ENCODE measurements at regions not wholly inside any gene's neighbourhood (a gene's known extent, or its start where the extent isn't known, plus 50 kb on each side); places are given as distances from the start of the nearest gene placed in this dataset.
A peak's percentile ranks its signal among the peaks of the same experiment; 100 is the strongest.

DNA sequence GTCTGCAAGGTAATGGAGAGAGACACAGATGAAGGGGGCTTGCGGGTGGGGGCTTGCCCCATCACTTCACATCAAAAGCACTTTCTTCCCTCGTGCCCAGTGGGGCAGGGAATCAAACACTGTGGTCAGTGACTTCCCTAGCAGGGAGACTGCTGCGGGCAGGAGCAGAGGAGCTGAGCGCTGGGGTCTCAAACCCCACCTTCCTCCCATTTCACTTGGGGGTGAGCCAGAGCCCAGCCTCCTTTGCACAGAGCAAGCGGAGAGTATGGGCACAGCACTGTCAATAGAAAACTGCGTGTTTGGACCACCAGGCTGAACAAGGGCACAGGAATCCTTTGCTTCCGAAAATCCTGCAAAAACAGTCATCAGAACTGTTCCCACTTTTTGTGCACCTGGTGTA lies 355.8 kb upstream of the MKI67 start:
- no peaks in the 10 kb centered on the region for H3K27me3 Mint-ChIP-seq (ENCODE audit: low read depth)
- H3K36me3 Mint-ChIP-seq (ENCODE audit: insufficient read depth), result no peaks in the 10 kb centered on the region
- no peak for ATAC-seq
- no peak for DNase-seq
- H3K9me3 Mint-ChIP-seq, result no peaks in the 10 kb centered on the region
- H3K4me3 Mint-ChIP-seq, result no peak overlapping the region
- H3K4me1 Mint-ChIP-seq (ENCODE audit: low read depth), result no peaks in the 10 kb centered on the region

DNA sequence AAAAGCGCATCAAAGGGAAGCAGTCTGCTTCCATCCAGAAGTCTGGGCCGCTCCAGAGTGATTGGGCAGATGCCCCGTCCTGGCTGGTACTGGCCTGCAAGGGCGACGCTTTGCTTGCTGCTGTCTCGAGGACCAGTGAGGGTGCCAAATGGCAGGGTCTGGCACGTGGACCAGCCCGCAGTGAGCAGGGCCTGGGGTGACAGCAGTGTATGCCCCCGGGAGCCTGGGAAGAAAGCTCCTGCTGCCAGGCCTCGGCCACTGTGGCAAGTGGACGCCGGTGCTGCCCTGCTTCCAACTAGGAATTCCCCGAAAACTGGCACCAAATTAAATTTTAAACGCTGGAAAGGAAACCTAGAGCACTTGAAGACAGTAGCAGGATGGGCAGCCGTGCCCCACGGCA lies 357.0 kb upstream of the MKI67 start:
- ATAC-seq (no peak), DNase-seq (no peak)
- Mint-ChIP-seq H3K9me3 (no peaks in the 10 kb centered on the region), H3K4me1 (ENCODE audit: low read depth) (no peaks in the 10 kb centered on the region), H3K4me3 (no peak overlapping the region), H3K36me3 (ENCODE audit: insufficient read depth) (no peaks in the 10 kb centered on the region), H3K27me3 (ENCODE audit: low read depth) (no peaks in the 10 kb centered on the region)

DNA sequence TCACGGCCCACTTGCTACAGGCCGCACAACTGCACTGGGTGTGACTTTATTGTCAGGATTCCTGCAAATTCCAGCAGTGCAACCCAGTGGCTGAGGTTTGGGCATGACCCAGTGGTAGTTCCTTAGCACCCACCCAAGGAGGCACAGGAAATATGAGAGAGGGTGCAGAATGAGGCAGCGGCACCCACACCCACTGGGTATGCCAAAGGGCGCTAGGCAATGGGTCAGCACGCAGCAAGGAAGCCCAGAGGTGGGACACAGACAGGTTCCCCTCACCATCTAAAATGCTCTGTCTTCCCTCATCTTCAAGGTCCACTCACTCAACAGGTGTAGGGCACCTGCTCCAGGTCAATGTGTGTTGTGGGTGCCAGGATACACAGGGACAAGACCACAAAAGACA lies 357.8 kb upstream of the MKI67 start:
- ATAC-seq (no peak), DNase-seq (no peak)
- H3K4me3 Mint-ChIP-seq, result no peak overlapping the region
- no peaks in the 10 kb centered on the region for H3K9me3 Mint-ChIP-seq
- H3K4me1 Mint-ChIP-seq (ENCODE audit: low read depth), result no peaks in the 10 kb centered on the region
- H3K36me3 Mint-ChIP-seq (ENCODE audit: insufficient read depth), result no peaks in the 10 kb centered on the region
- H3K27me3 Mint-ChIP-seq (ENCODE audit: low read depth), result no peaks in the 10 kb centered on the region

DNA sequence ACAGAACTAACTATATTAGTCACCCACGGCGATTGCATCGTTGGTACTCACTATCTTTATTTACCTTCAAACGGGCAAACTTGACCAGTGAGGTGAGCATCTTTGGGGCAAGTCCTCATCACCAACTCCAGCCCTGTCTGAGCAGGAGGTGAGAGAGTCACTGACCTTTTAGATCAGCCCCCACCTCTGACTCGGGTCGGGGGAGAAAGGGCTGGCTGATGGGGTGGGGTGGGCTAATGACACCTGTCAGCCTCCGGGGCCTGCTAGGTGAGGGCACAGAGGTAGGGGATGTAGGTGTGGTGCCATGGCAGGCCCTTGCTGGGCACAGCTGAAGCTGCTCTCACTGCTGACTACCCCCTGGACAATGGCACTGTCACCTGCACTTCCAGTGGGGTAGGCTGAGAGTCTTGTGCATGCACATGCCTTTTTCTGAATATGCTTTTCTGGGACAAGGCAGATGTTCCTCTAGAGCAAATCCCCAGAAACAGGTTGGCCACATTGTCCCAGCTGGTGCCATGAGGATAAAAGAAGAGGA lies 359.5 kb upstream of the MKI67 start:
- ATAC-seq (no peak), DNase-seq (no peak)
- no peak overlapping the region for H3K4me3 Mint-ChIP-seq
- no peaks in the 10 kb centered on the region for H3K9me3 Mint-ChIP-seq
- H3K4me1 Mint-ChIP-seq (ENCODE audit: low read depth), result no peaks in the 10 kb centered on the region
- no peaks in the 10 kb centered on the region for H3K36me3 Mint-ChIP-seq (ENCODE audit: insufficient read depth)
- no peaks in the 10 kb centered on the region for H3K27me3 Mint-ChIP-seq (ENCODE audit: low read depth)

DNA sequence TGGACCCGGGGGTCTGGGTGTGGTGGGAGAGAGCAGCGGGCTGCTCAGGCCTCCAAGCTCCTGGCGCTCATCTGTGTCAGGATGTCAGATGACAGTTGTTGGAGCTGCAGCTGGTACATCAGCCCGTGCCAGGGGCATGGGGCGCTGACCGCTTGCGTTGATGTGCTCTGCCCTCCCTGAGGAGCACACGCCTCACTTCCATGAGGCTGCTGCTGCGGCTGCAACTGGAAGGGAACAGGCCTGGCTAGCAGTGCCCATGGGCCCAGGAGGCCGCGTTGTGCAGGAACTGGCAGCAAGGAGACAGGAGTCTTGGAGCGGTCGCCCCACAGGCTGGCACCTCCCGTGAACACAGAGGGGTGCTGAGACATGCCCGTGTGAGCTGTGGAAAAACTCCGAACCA lies 361.3 kb upstream of the MKI67 start:
- no peak for DNase-seq
- Mint-ChIP-seq H3K9me3 (no peaks in the 10 kb centered on the region), H3K27me3 (ENCODE audit: low read depth) (no peaks in the 10 kb centered on the region), H3K4me3 (no peak overlapping the region), H3K36me3 (ENCODE audit: insufficient read depth) (no peaks in the 10 kb centered on the region), H3K4me1 (ENCODE audit: low read depth) (no peaks in the 10 kb centered on the region)
- no peak for ATAC-seq

DNA sequence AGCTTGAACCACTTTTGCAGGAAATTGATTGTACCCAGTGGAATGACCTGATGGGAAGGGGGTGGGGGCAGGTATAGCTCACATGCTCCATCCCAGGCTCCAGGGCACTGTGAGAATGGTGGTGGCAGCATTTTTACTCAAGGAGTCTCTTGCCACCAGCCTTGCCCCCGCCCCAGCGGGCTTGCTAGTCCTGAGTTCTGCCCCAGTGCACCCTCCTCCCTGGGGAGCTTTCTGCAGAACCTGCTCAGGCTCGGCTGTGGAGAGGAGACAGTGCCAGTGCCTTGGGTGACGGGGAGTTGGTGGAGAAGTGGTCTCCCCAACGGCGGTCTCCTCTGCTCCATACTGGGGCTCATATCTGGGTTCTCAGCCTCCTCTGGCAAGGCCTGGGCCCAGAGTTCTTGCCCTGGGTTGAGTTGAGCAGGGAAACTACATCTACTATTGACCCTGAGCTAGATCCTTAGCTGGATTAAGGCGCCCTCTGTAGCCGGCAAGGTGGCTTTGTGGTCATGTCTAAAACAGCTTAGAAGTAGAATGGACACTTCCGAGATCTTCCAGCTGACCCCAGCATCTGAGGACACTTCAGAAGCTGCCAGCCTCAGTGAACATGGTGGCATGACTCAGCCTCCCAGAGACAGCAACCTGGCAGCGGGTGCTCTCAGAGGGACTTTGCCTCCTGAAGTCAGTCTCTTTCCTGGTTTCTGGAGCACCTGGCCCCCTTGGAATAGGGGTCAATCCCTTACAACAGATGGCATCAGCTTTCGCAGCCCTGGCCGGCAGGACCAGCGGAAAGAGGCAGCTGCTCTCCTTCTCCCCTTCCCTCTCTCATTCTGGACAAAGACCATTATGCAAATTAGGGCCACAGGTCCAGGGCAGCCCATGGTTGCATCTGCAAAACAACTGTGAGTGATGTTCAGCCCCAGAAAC lies 363.4 kb upstream of the MKI67 start:
- no peaks in the 10 kb centered on the region for H3K27me3 Mint-ChIP-seq (ENCODE audit: low read depth)
- ATAC-seq (no peak), DNase-seq (no peak)
- no peaks in the 10 kb centered on the region for H3K4me1 Mint-ChIP-seq (ENCODE audit: low read depth)
- H3K9me3 Mint-ChIP-seq, result no peaks in the 10 kb centered on the region
- no peaks in the 10 kb centered on the region for H3K36me3 Mint-ChIP-seq (ENCODE audit: insufficient read depth)
- H3K4me3 Mint-ChIP-seq, result no peak overlapping the region

DNA sequence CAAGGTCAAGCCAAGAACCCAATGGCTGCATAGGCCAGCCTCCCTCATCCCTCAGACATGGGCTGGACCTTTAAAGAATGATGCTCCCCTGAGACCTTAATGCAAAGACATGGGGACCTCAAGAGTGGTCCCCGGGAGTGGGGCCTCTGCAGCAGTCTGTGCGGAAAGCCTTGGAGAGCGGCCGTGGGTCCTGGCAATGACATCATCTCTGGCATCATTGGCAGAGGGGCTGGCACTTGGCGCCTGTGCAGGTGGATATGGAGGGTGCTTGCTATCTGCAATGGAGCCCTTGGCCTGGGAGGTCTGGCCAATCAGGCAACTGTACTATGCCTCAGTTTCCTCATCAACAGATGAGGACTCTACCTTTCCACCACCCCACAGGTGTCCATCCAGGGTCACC lies 365.5 kb upstream of the MKI67 start:
- H3K9me3 Mint-ChIP-seq, result no peaks in the 10 kb centered on the region
- no peaks in the 10 kb centered on the region for H3K36me3 Mint-ChIP-seq (ENCODE audit: insufficient read depth)
- ATAC-seq (no peak), DNase-seq (no peak)
- no peak overlapping the region for H3K4me3 Mint-ChIP-seq
- no peaks in the 10 kb centered on the region for H3K27me3 Mint-ChIP-seq (ENCODE audit: low read depth)
- H3K4me1 Mint-ChIP-seq (ENCODE audit: low read depth), result no peaks in the 10 kb centered on the region

DNA sequence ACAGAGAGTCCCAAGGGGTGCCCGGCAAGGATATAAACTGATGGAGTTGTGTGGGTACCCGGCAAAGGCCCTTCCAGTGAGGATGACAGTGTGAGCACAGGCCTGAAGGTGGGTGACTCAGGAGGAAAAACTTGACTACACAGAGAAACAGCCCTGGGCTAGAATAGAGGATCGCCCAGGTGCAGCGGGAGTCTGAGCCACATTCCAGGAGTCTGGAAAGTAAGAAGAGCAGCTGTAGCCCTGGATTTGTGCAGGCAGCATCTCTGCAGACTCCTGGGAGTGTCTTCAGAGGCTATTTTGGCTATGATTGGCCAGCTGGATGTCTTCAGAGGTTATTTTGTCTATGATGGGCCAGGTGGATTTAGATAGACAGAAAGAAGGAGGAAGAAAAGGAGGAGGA lies 367.6 kb upstream of the MKI67 start:
- Mint-ChIP-seq H3K27me3 (ENCODE audit: low read depth) (no peaks in the 10 kb centered on the region), H3K9me3 (no peaks in the 10 kb centered on the region), H3K36me3 (ENCODE audit: insufficient read depth) (no peaks in the 10 kb centered on the region), H3K4me3 (no peak overlapping the region), H3K4me1 (ENCODE audit: low read depth) (no peaks in the 10 kb centered on the region)
- DNase-seq (no peak), ATAC-seq (no peak)

DNA sequence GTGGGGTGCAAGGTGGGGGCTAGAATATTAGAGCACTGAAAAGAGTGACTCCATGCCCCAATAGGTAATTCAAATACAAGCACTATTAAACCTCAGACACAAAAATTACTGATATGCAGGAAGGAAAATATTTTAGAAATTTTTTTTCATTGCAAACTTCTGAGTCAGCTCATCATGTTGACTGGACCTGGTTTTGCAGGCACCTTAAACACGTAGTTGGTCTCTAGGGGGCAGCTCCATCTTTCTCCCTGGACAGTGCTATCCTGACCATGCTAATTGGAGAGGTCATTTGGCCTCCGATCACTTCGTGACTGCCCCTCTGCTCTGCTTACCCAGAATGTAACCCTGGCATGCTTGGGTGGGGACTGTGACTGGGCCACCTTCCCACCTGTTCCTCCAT lies 368.4 kb upstream of the MKI67 start:
- H3K36me3 Mint-ChIP-seq (ENCODE audit: insufficient read depth), result no peaks in the 10 kb centered on the region
- H3K27me3 Mint-ChIP-seq (ENCODE audit: low read depth), result no peaks in the 10 kb centered on the region
- H3K4me1 Mint-ChIP-seq (ENCODE audit: low read depth), result no peaks in the 10 kb centered on the region
- DNase-seq, result no peak
- no peaks in the 10 kb centered on the region for H3K9me3 Mint-ChIP-seq
- no peak for ATAC-seq
- no peak overlapping the region for H3K4me3 Mint-ChIP-seq

DNA sequence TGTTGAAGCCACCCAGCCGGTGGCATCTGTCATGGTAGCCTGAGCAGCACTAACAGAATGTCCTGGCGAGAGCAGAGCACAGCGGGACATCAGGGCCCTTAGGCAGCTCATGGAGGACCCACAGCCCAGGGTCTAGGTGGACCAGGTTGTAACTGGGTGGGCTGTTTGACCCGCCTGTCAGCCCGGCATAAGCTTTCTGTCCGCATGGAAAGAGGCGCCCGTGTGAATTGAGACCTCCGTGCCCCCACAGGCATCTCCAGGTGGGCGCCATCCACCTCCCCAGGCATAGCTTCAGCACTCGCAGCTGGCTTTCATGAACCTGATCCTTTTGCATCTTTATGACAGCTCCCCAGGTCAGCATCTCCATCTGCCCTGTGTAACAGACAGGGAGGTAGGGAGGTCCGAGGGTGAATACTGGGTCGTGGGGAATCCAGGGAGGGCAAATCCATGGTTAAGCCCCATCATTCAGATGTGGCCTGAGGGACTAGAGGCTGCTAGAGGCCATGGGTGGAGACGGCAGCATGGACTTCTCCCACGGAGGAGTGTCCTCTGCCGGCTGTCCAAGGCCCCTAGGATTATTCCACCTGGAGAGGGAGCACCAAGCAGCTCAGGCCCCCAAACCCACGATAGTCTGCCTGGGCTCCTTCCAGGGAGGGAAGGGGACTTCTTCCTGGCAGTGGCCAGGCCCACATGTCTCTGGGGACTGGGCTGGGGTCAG lies 371.6 kb upstream of the MKI67 start:
- DNase-seq, result no peak
- no peaks in the 10 kb centered on the region for H3K36me3 Mint-ChIP-seq (ENCODE audit: insufficient read depth)
- no peaks in the 10 kb centered on the region for H3K4me1 Mint-ChIP-seq (ENCODE audit: low read depth)
- no peaks in the 10 kb centered on the region for H3K27me3 Mint-ChIP-seq (ENCODE audit: low read depth)
- ATAC-seq, result peak in 1 of 2 donors; percentile 10
- no peaks in the 10 kb centered on the region for H3K9me3 Mint-ChIP-seq
- no peak overlapping the region for H3K4me3 Mint-ChIP-seq

DNA sequence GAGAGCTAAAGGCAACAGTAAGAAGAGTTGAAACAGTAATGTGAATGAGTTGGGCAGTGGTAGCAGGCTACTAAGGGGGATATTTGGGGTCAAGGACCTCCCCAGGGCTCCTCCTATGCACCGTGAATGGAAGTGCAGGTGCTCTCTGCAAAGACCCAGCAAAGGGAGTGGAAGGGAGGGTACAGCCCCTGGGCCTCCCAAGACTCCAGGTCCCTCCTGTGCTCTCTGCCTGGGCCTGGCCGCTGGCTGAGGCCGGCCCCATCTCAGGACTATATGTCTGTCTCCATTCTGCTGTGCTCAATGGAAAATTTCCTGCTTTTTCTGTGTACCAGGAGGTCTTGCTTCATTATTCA lies 372.1 kb upstream of the MKI67 start:
- DNase-seq, result no peak
- Mint-ChIP-seq H3K27me3 (ENCODE audit: low read depth) (no peaks in the 10 kb centered on the region), H3K4me3 (no peak overlapping the region), H3K36me3 (ENCODE audit: insufficient read depth) (no peaks in the 10 kb centered on the region), H3K9me3 (no peaks in the 10 kb centered on the region), H3K4me1 (ENCODE audit: low read depth) (no peaks in the 10 kb centered on the region)
- no peak for ATAC-seq

DNA sequence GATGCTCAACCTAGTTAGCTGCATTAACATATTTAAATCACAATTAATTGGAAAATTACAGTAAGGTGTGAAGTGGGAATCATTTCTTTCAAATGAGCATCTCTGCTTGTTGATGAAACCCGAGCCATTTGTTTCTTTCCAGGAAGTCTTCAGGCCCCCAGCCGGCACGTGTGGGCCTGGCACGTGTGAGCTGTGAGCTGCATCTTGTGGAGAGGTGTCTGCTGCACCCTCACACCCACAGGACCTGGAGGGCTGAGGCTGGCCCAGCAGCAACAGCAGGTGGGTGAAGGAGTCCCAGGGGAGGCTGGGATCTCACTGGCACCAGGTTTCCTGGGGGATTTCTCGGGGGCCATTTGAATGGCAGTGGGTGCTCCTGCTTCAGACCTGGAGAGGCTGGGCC lies 372.5 kb upstream of the MKI67 start:
- no peaks in the 10 kb centered on the region for H3K36me3 Mint-ChIP-seq (ENCODE audit: insufficient read depth)
- ATAC-seq, result no peak
- H3K4me1 Mint-ChIP-seq (ENCODE audit: low read depth), result no peaks in the 10 kb centered on the region
- H3K27me3 Mint-ChIP-seq (ENCODE audit: low read depth), result no peaks in the 10 kb centered on the region
- H3K4me3 Mint-ChIP-seq, result no peak overlapping the region
- no peak for DNase-seq
- H3K9me3 Mint-ChIP-seq, result no peaks in the 10 kb centered on the region

DNA sequence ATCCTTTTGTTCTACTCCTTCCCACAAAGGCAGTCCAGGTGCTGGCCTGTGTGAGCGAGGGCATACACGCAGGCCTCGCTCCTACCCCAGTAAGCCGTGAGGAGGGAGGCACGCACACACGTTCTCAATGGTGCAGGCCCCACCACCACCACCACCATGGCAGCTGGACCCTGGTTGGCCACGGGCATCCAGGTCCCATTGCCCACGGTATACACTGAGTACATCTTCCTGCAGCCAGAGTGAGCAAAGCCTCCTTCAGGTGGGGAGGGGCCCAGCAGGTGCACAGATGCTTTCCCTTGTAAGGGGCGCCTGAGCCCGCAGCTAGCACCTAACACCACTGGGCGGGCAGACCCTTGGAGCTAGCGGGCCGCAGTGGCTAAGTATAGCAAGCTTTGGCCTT lies 373.3 kb upstream of the MKI67 start:
- no peak for ATAC-seq
- Mint-ChIP-seq H3K9me3 (no peaks in the 10 kb centered on the region), H3K4me3 (no peak overlapping the region), H3K4me1 (ENCODE audit: low read depth) (no peaks in the 10 kb centered on the region), H3K36me3 (ENCODE audit: insufficient read depth) (no peaks in the 10 kb centered on the region), H3K27me3 (ENCODE audit: low read depth) (no peaks in the 10 kb centered on the region)
- DNase-seq, result no peak

DNA sequence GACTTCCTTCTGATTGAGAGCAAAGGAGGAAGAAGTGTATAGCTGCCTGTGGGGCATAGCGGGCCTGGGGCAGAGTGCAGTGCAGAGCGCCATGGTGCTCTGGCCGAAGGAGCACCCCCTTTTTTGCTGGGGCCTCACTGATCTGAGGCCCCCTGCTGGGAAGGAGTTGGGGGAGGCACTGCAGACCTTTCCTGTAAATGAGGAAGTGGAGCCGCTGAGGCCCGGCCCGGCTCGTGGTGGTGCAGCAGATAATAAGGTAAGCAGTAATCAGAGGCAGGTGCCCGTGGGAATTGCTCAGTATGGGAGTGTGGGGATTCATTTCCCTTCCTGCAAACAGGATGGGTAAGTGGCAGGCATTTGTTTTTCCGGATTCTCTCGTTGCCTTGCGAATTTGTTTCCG lies 373.7 kb upstream of the MKI67 start:
- DNase-seq (no peak), ATAC-seq (no peak)
- Mint-ChIP-seq H3K4me1 (ENCODE audit: low read depth) (no peaks in the 10 kb centered on the region), H3K4me3 (no peak overlapping the region), H3K9me3 (no peaks in the 10 kb centered on the region), H3K27me3 (ENCODE audit: low read depth) (no peaks in the 10 kb centered on the region), H3K36me3 (ENCODE audit: insufficient read depth) (no peaks in the 10 kb centered on the region)

DNA sequence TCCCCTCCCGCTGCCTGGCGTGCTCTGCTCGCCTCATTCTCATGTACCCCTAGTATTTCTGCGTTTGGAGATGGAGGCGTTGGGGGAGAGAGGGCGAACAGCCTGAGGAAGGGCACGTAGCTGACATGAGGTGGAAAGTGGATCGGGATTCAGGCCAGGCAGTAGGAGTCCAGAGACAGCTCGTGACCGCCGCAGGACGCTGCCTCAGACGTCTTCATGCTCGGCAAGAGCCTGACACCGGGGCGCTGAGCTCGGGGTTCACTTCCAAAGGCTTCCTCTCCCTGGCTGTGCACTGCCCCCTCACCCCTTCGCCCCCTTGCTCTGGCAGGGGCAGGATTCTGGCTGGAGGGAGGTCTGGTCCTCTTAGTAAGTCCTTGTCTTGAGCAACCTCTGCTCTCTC lies 374.4 kb upstream of the MKI67 start:
- no peaks in the 10 kb centered on the region for H3K9me3 Mint-ChIP-seq
- DNase-seq (no peak), ATAC-seq (no peak)
- no peaks in the 10 kb centered on the region for H3K27me3 Mint-ChIP-seq (ENCODE audit: low read depth)
- H3K4me1 Mint-ChIP-seq (ENCODE audit: low read depth), result no peaks in the 10 kb centered on the region
- H3K36me3 Mint-ChIP-seq (ENCODE audit: insufficient read depth), result no peaks in the 10 kb centered on the region
- H3K4me3 Mint-ChIP-seq, result no peak overlapping the region
